ENCODE measurements at regions not wholly inside any gene's neighbourhood (a gene's known extent, or its start where the extent isn't known, plus 50 kb on each side); places are given as distances from the start of the nearest gene placed in this dataset.

GRCh38 chr4:164378361-164378760 is 375.6 kb upstream of the SMIM31 start:
- CTCF ChIA-PET = no interaction called here
- Histone ChIP-seq H3K27ac (ENCODE audit: extremely low read depth, low read depth, low read length) (no peak overlapping the region), H3K4me1 (ENCODE audit: control insufficient read depth, insufficient read depth, low read length) (no peaks in the 10 kb centered on the region), H3K9me3 (ENCODE audit: control insufficient read depth, insufficient read depth, low read depth, low read length) (no peaks in the 10 kb centered on the region), H3K36me3 (ENCODE audit: control insufficient read depth in 2 of 2, insufficient read depth in 1 of 2, low read length in 2 of 2) (no peaks in the 10 kb centered on the region), H3K4me3 (ENCODE audit: low read depth, low read length) (no peak overlapping the region)
- POLR2A ChIA-PET = no interaction called here
- no peak for TF ChIP-seq SCRT2 (tag by site-specific recombination; IDR thresholded peaks at IDR 0.05)
- TF ChIP-seq ZNF785 (tag by site-specific recombination; IDR thresholded peaks at IDR 0.05) = no peak
- no peak for TF ChIP-seq ZNF76 (tag by site-specific recombination; IDR thresholded peaks at IDR 0.05; ENCODE audit: borderline replicate concordance, low read depth)
- TF ChIP-seq BCL11B (tag by site-specific recombination; IDR thresholded peaks at IDR 0.05; ENCODE audit: low read depth) = no peak
- TF ChIP-seq HOXD13 (CRISPR knock-in tag; IDR thresholded peaks at IDR 0.05; ENCODE audit: borderline replicate concordance) = no peak
- no peak for TF ChIP-seq PRDM2 (tag by site-specific recombination; IDR thresholded peaks at IDR 0.05; ENCODE audit: borderline replicate concordance)

GRCh38 chr4:164379694-164380093 is 374.2 kb upstream of the SMIM31 start:
- Histone ChIP-seq H3K27ac (ENCODE audit: extremely low read depth, low read depth, low read length) (no peak overlapping the region), H3K36me3 (ENCODE audit: control insufficient read depth in 2 of 2, insufficient read depth in 1 of 2, low read length in 2 of 2) (no peaks in the 10 kb centered on the region), H3K4me3 (ENCODE audit: low read depth, low read length) (no peak overlapping the region), H3K4me1 (ENCODE audit: control insufficient read depth, insufficient read depth, low read length) (no peaks in the 10 kb centered on the region), H3K9me3 (ENCODE audit: control insufficient read depth, insufficient read depth, low read depth, low read length) (no peaks in the 10 kb centered on the region)
- ChIA-PET CTCF (no interaction called here), POLR2A (no interaction called here)
- TF ChIP-seq ZNF768 (tag by site-specific recombination; IDR thresholded peaks at IDR 0.05) (no peak), SETDB1 (IDR thresholded peaks at IDR 0.05; ENCODE audit: insufficient read length, low read length) (no peak), SP2 (tag by site-specific recombination; IDR thresholded peaks at IDR 0.05) (no peak), EGR2 (tag by site-specific recombination; IDR thresholded peaks at IDR 0.05; ENCODE audit: low read depth) (no peak), ZNF292 (tag by site-specific recombination; IDR thresholded peaks at IDR 0.05; ENCODE audit: borderline replicate concordance, low read depth) (no peak), RBAK (tag by site-specific recombination; IDR thresholded peaks at IDR 0.05) (no peak), ZBTB1 (tag by site-specific recombination; IDR thresholded peaks at IDR 0.05) (no peak)

GRCh38 chr4:164381859-164382258 is 372.1 kb upstream of the SMIM31 start:
- TF ChIP-seq HOXD13 (CRISPR knock-in tag; IDR thresholded peaks at IDR 0.05; ENCODE audit: borderline replicate concordance) (no peak), ZFP37 (tag by site-specific recombination; IDR thresholded peaks at IDR 0.05) (no peak), FEZF1 (tag by site-specific recombination; IDR thresholded peaks at IDR 0.05) (no peak)
- Histone ChIP-seq H3K4me1 (ENCODE audit: control insufficient read depth, insufficient read depth, low read length) (no peaks in the 10 kb centered on the region), H3K9me3 (ENCODE audit: control insufficient read depth, insufficient read depth, low read depth, low read length) (no peaks in the 10 kb centered on the region), H3K36me3 (ENCODE audit: control insufficient read depth in 2 of 2, insufficient read depth in 1 of 2, low read length in 2 of 2) (no peaks in the 10 kb centered on the region), H3K4me3 (ENCODE audit: low read depth, low read length) (no peak overlapping the region), H3K27ac (ENCODE audit: extremely low read depth, low read depth, low read length) (no peak overlapping the region)
- ChIA-PET CTCF (interaction anchor here (0.7 kb wide), 1 partner anchor 23 kb away, joined by 3 read pairs; no protein-coding TSS in a partner anchor), POLR2A (no interaction called here)
